Activated CD4-positive, alpha-beta memory T cell treated with anti-CD3 and anti-CD28 coated beads, Interleukin-2, amount 10 ng/mL, durations not matched to agents 7 days and 5 days (primary cell): ENCODE measurements at regions not wholly inside any gene's neighbourhood (a gene's known extent, or its start where the extent isn't known, plus 50 kb on each side); places are given as distances from the start of the nearest gene placed in this dataset.

Experiments
- CTCF ChIA-PET: fragments of 350-600 bp; sonication (Branson Sonifier 250); formaldehyde crosslinking; loops from one replicate; lab custom pipeline; 2021; ENCODE audit warnings: antibody characterized with exemption, inconsistent platforms; lab: Charles Lee
- POLR2A ChIA-PET: fragments of 350-600 bp; sonication (Branson Sonifier 250); formaldehyde crosslinking; loops from one replicate; lab custom pipeline; 2021; ENCODE audit warnings: antibody characterized with exemption; lab: Charles Lee
- DNase-seq: peaks from one replicate; pipeline ENCODE4 v3.0.0-alpha.2; 2020
- H3K27ac Mint-ChIP-seq: one replicate; pipeline ENCODE4 v1.8.0; 2021; ENCODE audit warnings: mild to moderate bottlenecking, mixed read lengths
- H3K27me3 Mint-ChIP-seq: one replicate; pipeline ENCODE4 v1.8.0; 2021; ENCODE audit warnings: mixed read lengths
- H3K36me3 Mint-ChIP-seq: one replicate; pipeline ENCODE4 v1.8.0; 2021; ENCODE audit warnings: low read depth, mixed read lengths
- H3K4me1 Mint-ChIP-seq: one replicate; pipeline ENCODE4 v1.8.0; 2021; ENCODE audit warnings: mixed read lengths
- H3K4me3 Mint-ChIP-seq: one replicate; pipeline ENCODE4 v1.8.0; 2021; ENCODE audit warnings: mild to moderate bottlenecking, mixed read lengths
- H3K9me3 Mint-ChIP-seq: one replicate; pipeline ENCODE4 v1.8.0; 2021; ENCODE audit warnings: mixed read lengths

DNA sequence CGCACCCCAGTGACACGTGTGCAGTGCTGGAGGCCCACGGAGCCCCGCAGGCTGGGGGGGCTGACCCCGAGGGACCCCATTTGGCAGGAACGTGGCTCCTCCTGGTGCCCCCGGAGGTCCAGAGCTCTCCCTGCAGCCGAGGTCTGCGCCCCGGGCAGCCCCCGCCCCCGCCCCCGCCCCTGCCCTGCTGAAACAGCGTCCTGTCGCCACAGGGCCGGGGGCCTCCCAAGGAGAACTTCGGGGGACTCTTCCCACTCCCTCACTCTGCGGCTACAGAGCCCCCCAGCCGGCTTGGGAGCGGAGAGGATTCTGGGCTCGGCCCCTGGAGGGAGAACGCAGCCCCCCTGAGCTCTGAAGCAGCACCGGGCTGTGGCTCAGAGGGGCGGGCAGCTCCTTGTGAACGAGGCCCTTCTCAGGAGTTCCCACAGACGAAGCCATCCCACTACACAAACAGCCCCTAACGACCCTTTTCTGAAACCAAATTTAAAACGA is 115.2 kb downstream of the DLL1 start:
- Mint-ChIP-seq H3K36me3 (no peaks in the 10 kb centered on the region), H3K27me3 (no peaks in the 10 kb centered on the region), H3K4me3 (no peak overlapping the region), H3K4me1 (no peaks in the 10 kb centered on the region), H3K9me3 (peaks cover 3% of the 10 kb centered on the region), H3K27ac (no peak overlapping the region)
- ChIA-PET CTCF (no interaction called here), POLR2A (no interaction called here)
- DNase-seq, result no peak

DNA sequence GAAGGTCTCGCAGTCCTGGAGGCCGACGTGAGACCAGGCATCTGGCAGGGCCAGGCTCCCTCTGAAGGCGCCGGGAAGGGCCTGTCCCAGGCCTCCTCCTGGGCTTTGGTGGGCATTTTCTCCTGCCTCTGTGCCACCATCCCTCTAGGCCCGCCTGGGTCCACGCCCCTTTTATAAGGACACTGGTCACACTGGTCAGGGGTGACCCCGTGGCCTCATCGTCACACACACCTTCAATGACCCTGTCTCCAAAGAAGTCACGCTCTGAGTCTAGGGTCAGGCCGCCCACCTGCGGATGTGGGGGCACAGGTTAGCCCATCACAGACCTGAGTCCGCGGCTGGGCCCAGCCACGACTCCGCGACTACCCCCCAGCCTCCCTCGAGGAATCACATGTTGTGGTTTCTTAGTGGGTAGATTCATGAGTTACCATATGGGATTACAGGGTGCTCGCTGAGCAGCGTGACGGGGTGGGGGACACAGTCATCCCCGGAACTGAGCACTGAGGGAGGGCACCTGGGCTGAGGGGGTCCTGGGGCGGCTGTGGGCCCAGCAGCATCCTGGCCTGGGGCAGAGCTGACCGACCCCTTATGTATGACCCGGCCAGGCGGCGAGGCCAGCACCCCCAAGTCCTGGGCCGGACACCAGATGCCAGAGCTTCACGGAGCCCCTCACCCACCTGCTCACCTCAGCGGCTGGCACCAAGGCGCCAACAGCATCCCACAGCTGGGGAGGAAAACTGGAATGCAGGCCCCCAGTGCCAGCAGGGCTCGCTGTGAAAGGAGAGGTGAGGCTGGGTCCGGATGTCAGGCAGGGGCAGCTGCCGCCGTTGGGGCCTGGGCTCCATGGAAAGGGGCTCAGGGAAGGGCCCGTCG is 115.9 kb downstream of the DLL1 start:
- peaks cover 3% of the 10 kb centered on the region for H3K9me3 Mint-ChIP-seq
- no peaks in the 10 kb centered on the region for H3K4me1 Mint-ChIP-seq
- peak; percentile 12 for DNase-seq
- H3K27ac Mint-ChIP-seq, result no peak overlapping the region
- no peak overlapping the region for H3K4me3 Mint-ChIP-seq
- no peaks in the 10 kb centered on the region for H3K36me3 Mint-ChIP-seq
- ChIA-PET POLR2A (no interaction called here), CTCF (no interaction called here)
- no peaks in the 10 kb centered on the region for H3K27me3 Mint-ChIP-seq

DNA sequence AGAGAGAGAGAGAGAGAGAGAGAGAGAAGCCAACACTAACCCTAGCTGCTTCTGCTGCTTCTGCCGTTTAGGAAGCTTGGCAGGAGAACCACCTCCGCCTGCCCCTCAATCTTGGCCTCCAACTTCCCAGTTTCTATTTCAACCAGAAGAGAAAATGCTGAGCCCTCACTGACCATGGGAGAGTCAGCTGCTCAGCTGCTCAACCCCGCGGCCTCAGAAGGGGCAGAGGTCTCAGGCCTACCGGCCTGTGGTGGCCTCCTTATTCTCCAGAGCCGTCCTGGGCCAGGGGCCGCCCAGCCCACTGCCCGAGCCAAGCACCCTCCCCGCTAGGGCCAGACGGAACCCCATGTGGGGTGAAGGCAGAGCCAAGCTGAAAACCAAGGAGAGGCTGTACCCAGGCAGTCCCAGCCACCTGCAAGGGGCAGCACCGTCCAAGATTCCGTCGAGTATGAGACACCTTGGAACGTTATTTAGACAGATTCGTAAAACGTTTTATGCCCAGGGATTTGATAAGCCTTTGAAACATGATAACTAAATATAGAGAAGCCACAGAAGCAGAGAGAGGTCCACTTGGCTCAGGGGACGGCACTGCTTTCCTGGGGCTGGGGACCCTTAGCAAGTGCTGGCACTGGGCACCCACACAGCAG is 116.6 kb downstream of the DLL1 start:
- Mint-ChIP-seq H3K27me3 (no peaks in the 10 kb centered on the region), H3K4me3 (no peak overlapping the region), H3K27ac (no peak overlapping the region), H3K9me3 (peaks cover 3% of the 10 kb centered on the region), H3K36me3 (no peaks in the 10 kb centered on the region), H3K4me1 (no peaks in the 10 kb centered on the region)
- ChIA-PET CTCF (no interaction called here), POLR2A (no interaction called here)
- no peak for DNase-seq

DNA sequence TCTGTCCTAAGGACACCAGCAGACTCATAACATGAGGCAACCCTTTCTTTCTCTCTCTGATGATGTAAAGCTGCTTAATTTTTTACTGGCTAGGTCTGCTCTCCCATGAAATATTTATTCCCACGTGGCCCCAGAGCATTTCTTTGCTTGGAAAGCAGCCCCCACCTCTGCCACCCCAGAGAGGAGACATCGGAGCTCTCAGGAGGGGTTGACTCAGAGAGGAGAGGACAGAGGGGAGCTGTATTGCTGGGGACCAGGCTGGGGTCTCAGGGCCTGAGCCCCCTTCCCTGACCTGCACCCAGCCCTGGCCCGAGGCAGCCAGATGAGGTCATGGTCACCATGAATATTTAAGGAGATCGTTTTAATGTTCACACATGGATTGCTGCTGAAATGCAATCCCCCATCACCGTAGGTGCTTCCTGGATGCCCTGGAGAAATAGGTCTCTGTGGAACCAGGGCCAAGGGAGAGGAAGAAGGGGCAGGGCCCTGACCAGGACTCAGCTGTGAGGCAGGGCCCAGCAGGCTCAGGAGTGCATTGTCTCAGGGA is 117.5 kb downstream of the DLL1 start:
- DNase-seq, result no peak
- CTCF ChIA-PET, result no interaction called here
- H3K27ac Mint-ChIP-seq, result no peak overlapping the region
- no peaks in the 10 kb centered on the region for H3K36me3 Mint-ChIP-seq
- no peak overlapping the region for H3K4me3 Mint-ChIP-seq
- no peaks in the 10 kb centered on the region for H3K27me3 Mint-ChIP-seq
- H3K4me1 Mint-ChIP-seq, result no peaks in the 10 kb centered on the region
- peaks cover 6% of the 10 kb centered on the region for H3K9me3 Mint-ChIP-seq
- POLR2A ChIA-PET, result no interaction called here

DNA sequence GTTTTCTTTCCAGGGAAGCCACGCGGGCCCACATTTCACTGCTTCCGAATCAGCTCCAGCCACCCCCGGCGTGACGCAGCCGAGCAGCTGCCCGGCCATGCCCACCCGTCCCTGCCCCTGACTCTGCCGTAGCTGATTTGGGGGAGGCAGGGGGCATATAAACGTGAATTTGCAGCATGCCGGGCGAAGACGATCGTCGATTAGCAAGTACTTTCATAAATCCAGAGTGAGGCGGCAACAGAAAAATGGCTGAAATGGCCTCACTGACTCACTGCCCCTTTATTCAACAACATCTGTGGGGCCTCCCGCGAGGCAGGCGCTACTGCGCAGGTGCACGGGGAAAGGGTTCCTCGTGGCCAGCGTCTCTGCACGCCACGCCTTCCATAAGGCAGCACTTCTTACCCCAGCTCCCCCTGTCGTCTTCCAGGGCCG is 118.0 kb downstream of the DLL1 start:
- DNase-seq, result peak; percentile 9
- ChIA-PET CTCF (no interaction called here), POLR2A (no interaction called here)
- no peak overlapping the region for H3K27ac Mint-ChIP-seq
- H3K4me1 Mint-ChIP-seq, result no peaks in the 10 kb centered on the region
- peaks cover 10% of the 10 kb centered on the region for H3K9me3 Mint-ChIP-seq
- no peaks in the 10 kb centered on the region for H3K36me3 Mint-ChIP-seq
- no peaks in the 10 kb centered on the region for H3K27me3 Mint-ChIP-seq
- H3K4me3 Mint-ChIP-seq, result no peak overlapping the region

DNA sequence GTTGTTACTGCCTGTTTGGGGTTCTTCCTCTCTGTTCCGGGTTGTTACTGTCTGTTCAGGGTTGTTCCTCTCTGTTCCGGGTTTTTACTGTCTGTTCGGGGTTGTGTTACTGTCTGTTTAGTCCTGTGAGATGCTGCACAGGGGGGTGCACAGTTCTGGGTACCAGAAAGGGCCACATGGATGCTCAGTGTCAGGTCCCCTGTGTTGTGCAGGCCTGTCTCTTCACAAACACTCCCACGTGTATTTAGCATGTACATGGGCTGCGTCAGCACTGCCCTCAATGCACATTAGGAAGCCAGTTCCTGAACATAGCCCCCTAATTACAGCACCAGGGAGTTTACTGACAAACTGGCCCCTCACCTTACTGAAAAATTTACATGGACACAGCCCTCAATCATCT is 118.5 kb downstream of the DLL1 start:
- H3K36me3 Mint-ChIP-seq, result no peaks in the 10 kb centered on the region
- H3K27me3 Mint-ChIP-seq, result no peaks in the 10 kb centered on the region
- CTCF ChIA-PET, result no interaction called here
- peaks cover 10% of the 10 kb centered on the region for H3K9me3 Mint-ChIP-seq
- H3K4me3 Mint-ChIP-seq, result no peak overlapping the region
- POLR2A ChIA-PET, result no interaction called here
- DNase-seq, result no peak
- no peaks in the 10 kb centered on the region for H3K4me1 Mint-ChIP-seq
- H3K27ac Mint-ChIP-seq, result no peak overlapping the region

DNA sequence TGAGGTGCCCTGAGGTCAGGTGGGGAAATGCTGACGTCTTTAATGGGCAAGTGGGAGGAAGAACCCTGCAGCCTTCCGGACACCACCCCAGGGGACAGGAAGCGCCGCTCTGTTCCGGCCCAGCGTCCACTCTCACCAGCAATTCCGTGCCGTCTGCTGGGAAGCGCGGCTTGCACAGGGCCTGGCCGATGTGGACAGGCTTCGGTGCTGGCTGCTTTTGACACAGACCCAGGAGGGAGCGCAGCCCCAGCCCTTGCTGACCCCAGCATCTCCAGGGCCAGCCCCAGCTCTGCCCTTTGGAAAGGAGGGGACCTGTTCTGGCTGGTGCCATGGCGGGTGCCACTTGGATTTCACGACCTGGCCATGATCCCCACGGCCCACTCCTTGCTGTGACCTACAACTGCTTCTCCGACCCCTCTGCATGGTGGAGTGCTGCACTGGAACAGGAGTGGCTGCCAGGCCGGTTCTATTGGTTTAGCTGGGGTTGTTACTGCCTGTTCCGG is 123.2 kb downstream of the DLL1 start:
- Mint-ChIP-seq H3K27me3 (no peaks in the 10 kb centered on the region), H3K27ac (no peak overlapping the region), H3K4me3 (no peak overlapping the region), H3K9me3 (peaks cover 10% of the 10 kb centered on the region), H3K4me1 (peaks cover 8% of the 10 kb centered on the region), H3K36me3 (peaks cover 2% of the 10 kb centered on the region)
- DNase-seq, result no peak
- ChIA-PET CTCF (no interaction called here), POLR2A (no interaction called here)

DNA sequence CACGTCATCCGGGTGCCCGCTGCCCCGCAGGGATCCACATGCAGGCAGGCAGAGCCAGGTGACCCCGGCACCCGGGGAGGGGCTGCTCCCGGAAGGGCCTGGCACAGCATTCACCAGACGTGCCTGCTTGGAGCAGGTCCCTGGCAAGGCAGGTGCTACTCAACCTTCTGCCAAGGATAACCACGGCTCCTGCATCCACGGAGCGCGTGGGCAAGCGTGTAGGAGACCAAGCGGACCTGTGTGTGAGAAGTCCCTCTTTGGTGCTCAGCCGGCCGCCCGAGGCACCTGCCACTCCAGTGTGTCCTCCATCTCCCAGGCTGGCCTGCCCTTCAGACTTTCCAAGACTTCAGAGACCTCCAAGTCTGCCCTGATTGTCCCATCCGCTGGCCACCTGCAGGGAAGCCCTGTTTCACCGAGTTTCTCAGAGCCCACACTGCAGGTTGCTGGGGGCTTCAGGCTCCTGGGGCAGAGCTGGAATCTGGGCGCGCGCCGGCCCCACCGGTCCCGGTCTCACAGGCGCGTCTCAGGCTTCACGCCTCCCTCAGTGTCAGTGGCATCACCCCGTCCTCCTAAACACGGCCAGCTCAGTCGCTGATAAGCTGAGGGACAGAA is 124.3 kb downstream of the DLL1 start:
- CTCF ChIA-PET, result no interaction called here
- Mint-ChIP-seq H3K27me3 (no peaks in the 10 kb centered on the region), H3K36me3 (peaks cover 2% of the 10 kb centered on the region), H3K27ac (no peak overlapping the region), H3K4me1 (peaks cover 8% of the 10 kb centered on the region), H3K9me3 (peaks cover 10% of the 10 kb centered on the region), H3K4me3 (no peak overlapping the region)
- DNase-seq, result no peak
- POLR2A ChIA-PET, result no interaction called here

DNA sequence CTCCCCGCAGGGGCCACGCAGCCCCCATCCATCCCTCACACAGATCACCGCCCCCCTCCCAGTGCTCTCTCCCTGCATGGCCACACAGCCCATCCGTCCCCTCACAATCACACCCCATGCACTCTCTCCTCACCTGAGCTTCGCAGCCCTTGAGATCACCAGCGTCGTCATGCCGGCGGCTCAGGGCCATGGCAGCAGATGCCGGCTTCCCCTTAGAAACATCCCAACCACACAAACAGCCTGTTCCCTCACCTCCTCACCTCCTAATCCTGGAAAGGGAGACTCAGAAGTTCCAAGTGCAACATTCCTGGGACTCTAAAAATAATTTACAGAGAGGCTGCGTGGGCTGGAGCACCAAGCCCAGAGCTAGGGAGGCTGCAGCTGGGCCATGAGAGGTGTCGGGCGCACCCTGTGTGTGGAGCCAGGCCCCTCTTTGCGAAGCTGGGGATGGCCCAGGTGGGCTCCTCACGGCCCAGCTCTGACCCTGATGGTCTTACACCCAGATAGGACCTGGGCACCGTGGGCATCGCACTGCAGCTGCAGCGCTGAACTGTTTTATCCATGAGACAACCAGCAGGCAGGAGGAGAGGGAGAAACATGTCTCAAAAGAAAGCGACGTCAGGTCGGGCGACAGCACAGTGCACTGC is 125.3 kb downstream of the DLL1 start:
- H3K9me3 Mint-ChIP-seq, result peaks cover 10% of the 10 kb centered on the region
- no peaks in the 10 kb centered on the region for H3K27me3 Mint-ChIP-seq
- peaks cover 8% of the 10 kb centered on the region for H3K4me1 Mint-ChIP-seq
- ChIA-PET POLR2A (no interaction called here), CTCF (no interaction called here)
- H3K36me3 Mint-ChIP-seq, result peaks cover 2% of the 10 kb centered on the region
- H3K27ac Mint-ChIP-seq, result no peak overlapping the region
- no peak overlapping the region for H3K4me3 Mint-ChIP-seq
- DNase-seq, result no peak

DNA sequence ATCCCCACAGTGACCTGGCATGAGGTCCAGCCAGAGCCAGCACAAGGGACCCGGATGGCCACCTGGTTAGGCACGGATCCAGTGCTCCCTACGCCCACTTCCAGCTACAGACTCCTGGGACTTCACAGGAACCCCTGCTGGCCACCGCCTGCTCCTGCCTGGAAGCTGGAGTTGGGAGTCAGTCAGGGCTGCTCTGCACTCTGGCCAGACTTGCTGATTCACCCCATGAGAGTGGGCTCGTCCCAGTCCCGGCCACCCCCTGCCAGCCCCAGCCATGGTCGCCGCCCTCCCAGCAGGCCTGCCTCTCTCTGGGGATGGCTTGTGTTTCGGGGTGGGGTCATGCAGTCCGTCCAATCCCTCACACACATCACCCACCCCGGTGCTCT is 125.8 kb downstream of the DLL1 start:
- Mint-ChIP-seq H3K27me3 (no peaks in the 10 kb centered on the region), H3K27ac (no peak overlapping the region), H3K4me3 (no peak overlapping the region), H3K4me1 (peaks cover 8% of the 10 kb centered on the region), H3K9me3 (peaks cover 10% of the 10 kb centered on the region), H3K36me3 (peaks cover 2% of the 10 kb centered on the region)
- POLR2A ChIA-PET, result no interaction called here
- CTCF ChIA-PET, result no interaction called here
- no peak for DNase-seq

DNA sequence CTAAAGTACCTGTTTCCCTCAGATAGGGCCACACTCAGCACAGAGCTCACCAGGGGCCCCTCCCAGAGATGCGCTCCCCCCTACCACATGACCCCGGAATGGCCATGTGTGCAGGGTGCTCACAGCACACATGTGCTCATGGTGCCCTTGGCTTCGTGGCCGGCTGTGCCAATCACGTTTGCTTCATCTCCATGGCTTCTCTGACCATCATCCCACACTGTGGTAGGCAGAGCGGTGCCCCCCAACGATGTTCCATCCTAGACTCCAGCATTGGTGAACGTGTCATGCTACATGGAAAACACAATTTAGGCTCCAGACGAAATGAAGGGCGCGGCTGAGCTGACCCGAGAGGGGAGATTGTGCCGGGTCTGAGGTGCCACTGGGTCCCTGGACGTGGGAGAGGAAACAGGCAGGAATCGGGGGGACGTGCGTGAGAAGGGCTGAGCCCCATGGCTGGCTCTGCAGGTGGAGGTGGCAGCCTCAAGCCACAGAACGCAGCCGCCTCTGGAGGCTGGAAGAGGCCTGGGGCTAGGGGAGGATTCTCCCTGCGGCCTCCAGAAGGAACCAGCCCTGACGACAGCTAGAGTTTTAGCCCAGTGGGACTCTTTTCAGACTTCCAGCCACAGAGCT is 126.5 kb downstream of the DLL1 start:
- ChIA-PET POLR2A (no interaction called here), CTCF (no interaction called here)

DNA sequence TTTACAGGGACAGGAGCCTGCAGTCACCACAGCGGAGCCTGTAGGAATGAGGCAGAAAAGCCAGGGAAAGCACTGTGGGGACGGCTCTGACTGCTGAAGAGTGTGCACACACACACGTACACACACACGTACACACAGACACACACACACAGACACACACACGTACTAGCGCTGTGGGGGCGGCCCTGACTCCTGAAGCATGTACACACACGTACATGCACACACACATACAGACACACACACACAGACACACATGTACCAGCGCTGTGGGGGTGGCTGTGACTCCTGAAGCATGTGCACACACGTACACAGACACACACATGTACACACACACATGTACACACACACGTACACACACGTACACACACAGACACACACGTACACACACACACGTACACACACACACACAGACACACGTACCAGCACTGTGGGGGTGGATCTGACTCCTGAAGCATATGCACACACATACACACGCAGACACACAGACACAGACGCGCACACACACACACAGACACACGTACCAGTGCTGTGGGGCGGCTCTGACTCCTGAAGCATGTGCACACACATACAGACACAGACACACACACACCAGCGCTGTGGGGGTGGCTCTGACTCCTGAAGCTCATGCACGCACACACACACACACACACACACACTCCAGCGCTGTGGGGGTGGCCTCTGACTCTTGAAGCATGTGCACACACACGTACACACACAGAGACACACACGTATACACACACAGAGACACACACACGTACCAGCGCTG is 127.3 kb downstream of the DLL1 start:
- Mint-ChIP-seq H3K4me3 (no peak overlapping the region), H3K27ac (no peak overlapping the region), H3K27me3 (no peaks in the 10 kb centered on the region), H3K36me3 (peaks cover 2% of the 10 kb centered on the region), H3K4me1 (peaks cover 8% of the 10 kb centered on the region), H3K9me3 (peaks cover 8% of the 10 kb centered on the region)
- ChIA-PET POLR2A (no interaction called here), CTCF (no interaction called here)
- DNase-seq, result no peak

More for the DNA sequence above, 126.5 kb downstream of the DLL1 start:
- Mint-ChIP-seq H3K36me3 (peaks cover 2% of the 10 kb centered on the region), H3K9me3 (peaks cover 10% of the 10 kb centered on the region), H3K4me3 (no peak overlapping the region), H3K27ac (no peak overlapping the region), H3K4me1 (peaks cover 8% of the 10 kb centered on the region), H3K27me3 (no peaks in the 10 kb centered on the region)
- DNase-seq, result no peak
